ENCODE measurements at regions not wholly inside any gene's neighbourhood (a gene's known extent, or its start where the extent isn't known, plus 50 kb on each side); places are given as distances from the start of the nearest gene placed in this dataset.

- ChIA-PET POLR2A (no interaction called here), CTCF (no interaction called here)
- Histone ChIP-seq H3K36me3 (ENCODE audit: insufficient read depth, low read length) (no peaks in the 10 kb centered on the region), H3K4me3 (ENCODE audit: low read length) (no peak overlapping the region), H3K9me3 (ENCODE audit: control insufficient read depth in 1 of 2, insufficient read depth in 1 of 2, low read length in 2 of 2) (no peaks in the 10 kb centered on the region), H3K27me3 (ENCODE audit: control insufficient read depth in 1 of 2, insufficient read depth in 2 of 2, low read length in 2 of 2) (no peaks in the 10 kb centered on the region), H3K4me1 (ENCODE audit: insufficient read depth, low read length) (no peaks in the 10 kb centered on the region), H3K27ac (ENCODE audit: low read depth in 1 of 2, low read length in 2 of 2) (no peak overlapping the region)
- H3K27me3 Mint-ChIP-seq: no peaks in the 10 kb centered on the region
- intact Hi-C loops (cut with DNase I, micrococcal nuclease): no loop called here
- ATAC-seq (ENCODE audit: poor library complexity) (no peak), DNase-seq (no peak)
- H3K4me1 Mint-ChIP-seq (ENCODE audit: low read depth): no peaks in the 10 kb centered on the region
- no peak for TF ChIP-seq CTCF (IDR thresholded peaks at IDR 0.05)
- no peak overlapping the region for H3K4me3 Mint-ChIP-seq
- H3K9me3 Mint-ChIP-seq: no peaks in the 10 kb centered on the region
- no peak overlapping the region for H3K27ac Mint-ChIP-seq
- no peaks in the 10 kb centered on the region for H3K36me3 Mint-ChIP-seq (ENCODE audit: low read depth)
Observed at GRCh38 chr2:160687629-160688028, 194.0 kb upstream of the RBMS1 start.

- intact Hi-C loops (cut with DNase I, micrococcal nuclease): no loop called here
- no peak for TF ChIP-seq CTCF (IDR thresholded peaks at IDR 0.05)
Observed at GRCh38 chr2:160689441-160689840, 195.8 kb upstream of the RBMS1 start.

GRCh38 chr2:160694221-160694620, 200.6 kb upstream of the RBMS1 start:
- H3K4me1 ChIP-seq (ENCODE audit: insufficient read depth, low read length): no peaks in the 10 kb centered on the region
- no peak overlapping the region for H3K4me3 ChIP-seq (ENCODE audit: low read length)
- no peaks in the 10 kb centered on the region for H3K36me3 Mint-ChIP-seq (ENCODE audit: low read depth)
- no peaks in the 10 kb centered on the region for H3K36me3 ChIP-seq (ENCODE audit: insufficient read depth, low read length)
- H3K27me3 ChIP-seq (ENCODE audit: control insufficient read depth in 1 of 2, insufficient read depth in 2 of 2, low read length in 2 of 2): no peaks in the 10 kb centered on the region
- TF ChIP-seq CTCF (IDR thresholded peaks at IDR 0.05): no peak
- no peaks in the 10 kb centered on the region for H3K9me3 ChIP-seq (ENCODE audit: control insufficient read depth in 1 of 2, insufficient read depth in 1 of 2, low read length in 2 of 2)
- CTCF ChIA-PET: no interaction called here
- H3K4me1 Mint-ChIP-seq (ENCODE audit: low read depth): no peaks in the 10 kb centered on the region
- no peak overlapping the region for H3K27ac ChIP-seq (ENCODE audit: low read depth in 1 of 2, low read length in 2 of 2)
- H3K27ac Mint-ChIP-seq: no peak overlapping the region
- POLR2A ChIA-PET: no interaction called here
- H3K9me3 Mint-ChIP-seq: no peaks in the 10 kb centered on the region
- DNase-seq: no peak
- intact Hi-C loops (cut with DNase I, micrococcal nuclease): no loop called here
- no peaks in the 10 kb centered on the region for H3K27me3 Mint-ChIP-seq
- H3K4me3 Mint-ChIP-seq: no peak overlapping the region
- no peak for ATAC-seq (ENCODE audit: poor library complexity)

More at GRCh38 chr2:160689441-160689840, 195.8 kb upstream of the RBMS1 start:
- CTCF ChIA-PET: no interaction called here
- no peak overlapping the region for H3K27ac ChIP-seq (ENCODE audit: low read depth in 1 of 2, low read length in 2 of 2)
- H3K9me3 ChIP-seq (ENCODE audit: control insufficient read depth in 1 of 2, insufficient read depth in 1 of 2, low read length in 2 of 2): no peaks in the 10 kb centered on the region
- H3K36me3 Mint-ChIP-seq (ENCODE audit: low read depth): no peaks in the 10 kb centered on the region
- H3K4me3 ChIP-seq (ENCODE audit: low read length): no peak overlapping the region
- no peaks in the 10 kb centered on the region for H3K9me3 Mint-ChIP-seq
- H3K4me1 Mint-ChIP-seq (ENCODE audit: low read depth): no peaks in the 10 kb centered on the region
- POLR2A ChIA-PET: no interaction called here
- ATAC-seq (ENCODE audit: poor library complexity): no peak
- H3K27ac Mint-ChIP-seq: no peak overlapping the region
- H3K36me3 ChIP-seq (ENCODE audit: insufficient read depth, low read length): no peaks in the 10 kb centered on the region
- H3K27me3 Mint-ChIP-seq: no peaks in the 10 kb centered on the region
- H3K4me3 Mint-ChIP-seq: no peak overlapping the region
- no peak for DNase-seq
- no peaks in the 10 kb centered on the region for H3K27me3 ChIP-seq (ENCODE audit: control insufficient read depth in 1 of 2, insufficient read depth in 2 of 2, low read length in 2 of 2)
- no peaks in the 10 kb centered on the region for H3K4me1 ChIP-seq (ENCODE audit: insufficient read depth, low read length)
